UCSD-AML1 (cell line): ENCODE measurements at regions not wholly inside any gene's neighbourhood (a gene's known extent, or its start where the extent isn't known, plus 50 kb on each side); places are given as distances from the start of the nearest gene placed in this dataset.
"Not testable (repeated sequence)": the region's sequence is repeated elsewhere in the genome, so short reads cannot be mapped to it uniquely, and the experiment has no call there.

Source experiments
- DNase-seq: peaks from one replicate; lab custom pipeline; 2025; ENCODE audit not compliant: unreplicated experiment; lab: John Stamatoyannopoulos, UW

- DNase-seq, result not testable (repeated sequence)
Observed at GRCh38 chr2:87634106-87634505, 113.8 kb upstream of the PLGLB2 start.

GRCh38 chr2:87634971-87635650 is 112.8 kb upstream of the PLGLB2 start:
- not testable (repeated sequence) for DNase-seq

- not testable (repeated sequence) for DNase-seq
Observed at GRCh38 chr2:87636246-87636645, 111.6 kb upstream of the PLGLB2 start.

- DNase-seq, result not testable (repeated sequence)
Observed at GRCh38 chr2:87636735-87637134, 111.2 kb upstream of the PLGLB2 start.

GRCh38 chr2:87637249-87637990 is 110.5 kb upstream of the PLGLB2 start:
- DNase-seq, result not testable (repeated sequence)

GRCh38 chr2:87638114-87638807 is 109.6 kb upstream of the PLGLB2 start:
- not testable (repeated sequence) for DNase-seq

- DNase-seq, result not testable (repeated sequence)
Observed at GRCh38 chr2:87638872-87639271, 109.0 kb upstream of the PLGLB2 start.

- DNase-seq, result not testable (repeated sequence)
Observed at GRCh38 chr2:87639801-87640440, 108.0 kb upstream of the PLGLB2 start.

GRCh38 chr2:87640961-87641563 is 106.8 kb upstream of the PLGLB2 start:
- DNase-seq, result not testable (repeated sequence)

GRCh38 chr2:87643165-87643564 is 104.7 kb upstream of the PLGLB2 start:
- DNase-seq, result not testable (repeated sequence)

- DNase-seq, result not testable (repeated sequence)
Observed at GRCh38 chr2:87647737-87648498, 100.0 kb upstream of the PLGLB2 start.

GRCh38 chr2:87648815-87649214 is 99.1 kb upstream of the PLGLB2 start:
- not testable (repeated sequence) for DNase-seq

- not testable (repeated sequence) for DNase-seq
Observed at GRCh38 chr2:87649871-87650270, 98.0 kb upstream of the PLGLB2 start.

GRCh38 chr2:87650837-87651236 is 97.0 kb upstream of the PLGLB2 start:
- not testable (repeated sequence) for DNase-seq

- not testable (repeated sequence) for DNase-seq
Observed at GRCh38 chr2:87651589-87651988, 96.3 kb upstream of the PLGLB2 start.

- not testable (repeated sequence) for DNase-seq
Observed at GRCh38 chr2:87653373-87653772, 94.5 kb upstream of the PLGLB2 start.

GRCh38 chr2:87654136-87654814 is 93.6 kb upstream of the PLGLB2 start:
- not testable (repeated sequence) for DNase-seq

GRCh38 chr2:87657915-87658314 is 90.0 kb upstream of the PLGLB2 start:
- not testable (repeated sequence) for DNase-seq

- DNase-seq, result not testable (repeated sequence)
Observed at GRCh38 chr2:87658357-87658756, 89.5 kb upstream of the PLGLB2 start.
